Stimulated activated naive CD8-positive, alpha-beta T cell treated with anti-CD3 and anti-CD28 coated beads, Interleukin-15, amount 100 ng/mL, for 72 hours (primary cell): ENCODE measurements at regions not wholly inside any gene's neighbourhood (a gene's known extent, or its start where the extent isn't known, plus 50 kb on each side); places are given as distances from the start of the nearest gene placed in this dataset.
A peak's percentile ranks its signal among the peaks of the same experiment; 100 is the strongest.

Experiments
- ATAC-seq: fragments of 150-1000 bp; cut with Tn5 transposase; 2 replicates; pipeline ENCODE4 v1.10.0; 2021; ENCODE audit warnings: mild to moderate bottlenecking, moderate library complexity
- DNase-seq, 2 donors: peaks; one replicate each; pipeline ENCODE4 v3.0.0; 2021 to 2022
- H3K27ac Mint-ChIP-seq, 2 donors: one replicate each; pipeline ENCODE4 v1.8.0; 2022; ENCODE audit warnings: mild to moderate bottlenecking in 2 of 2, mixed read lengths in 2 of 2, moderate library complexity in 2 of 2
- H3K27me3 Mint-ChIP-seq: one replicate; pipeline ENCODE4 v1.8.0; 2022; ENCODE audit warnings: mixed read lengths
- H3K4me1 Mint-ChIP-seq: one replicate; pipeline ENCODE4 v1.8.0; 2022; ENCODE audit warnings: mild to moderate bottlenecking, mixed read lengths
- H3K4me3 Mint-ChIP-seq, 2 donors: one replicate each; pipeline ENCODE4 v1.8.0; 2022; ENCODE audit warnings: mild to moderate bottlenecking in 2 of 2, mixed read lengths in 2 of 2, moderate library complexity in 1 of 2
- H3K9me3 Mint-ChIP-seq, 2 donors: one replicate each; pipeline ENCODE4 v1.8.0; 2022; ENCODE audit warnings: mixed read lengths in 2 of 2

DNA sequence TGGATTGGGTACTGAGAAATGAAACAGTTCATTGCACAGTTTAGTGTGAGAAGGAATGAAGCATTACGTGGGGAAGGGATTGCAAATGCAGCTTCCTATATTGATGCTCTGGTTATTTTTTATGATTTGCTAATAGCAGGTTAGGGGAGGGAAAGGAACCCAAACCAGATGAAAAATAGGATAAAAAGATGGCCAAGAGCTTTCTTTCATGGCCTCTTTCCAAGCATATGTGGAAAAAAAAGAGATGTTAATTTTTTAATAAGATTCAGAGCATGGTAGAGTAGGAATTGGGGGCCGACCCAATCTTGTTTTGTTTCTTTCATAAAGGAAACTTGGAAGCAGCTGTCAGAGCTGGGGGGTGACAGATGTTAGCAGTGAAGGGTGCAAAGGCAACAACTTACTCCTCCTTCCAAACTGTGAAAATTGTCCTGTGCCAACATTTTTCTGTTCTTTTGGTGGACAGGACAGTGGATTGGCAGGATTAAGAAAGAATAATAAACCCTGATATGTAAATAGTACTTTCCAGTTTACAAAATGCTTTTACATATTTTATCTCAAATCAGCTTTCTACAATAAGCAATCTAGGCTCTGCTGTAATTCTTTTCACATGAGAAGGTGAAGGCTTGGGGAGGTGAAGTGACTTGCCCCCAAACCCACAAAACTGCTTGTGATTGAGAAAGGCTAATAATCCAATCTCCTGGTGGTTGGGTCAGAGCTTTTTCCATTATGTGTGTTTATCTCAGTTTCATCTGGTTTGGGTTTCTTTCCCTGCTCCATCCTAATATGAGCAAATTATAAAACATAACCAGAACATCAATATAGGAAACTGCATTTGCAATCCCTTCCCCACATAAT is 270.1 kb downstream of the ETAA1 start:
- DNase-seq = no peak
- H3K27ac Mint-ChIP-seq = no peak overlapping the region
- H3K4me1 Mint-ChIP-seq = no peaks in the 10 kb centered on the region
- ATAC-seq = no peak
- H3K4me3 Mint-ChIP-seq = no peak overlapping the region
- H3K27me3 Mint-ChIP-seq = no peaks in the 10 kb centered on the region
- no peaks in the 10 kb centered on the region for H3K9me3 Mint-ChIP-seq

DNA sequence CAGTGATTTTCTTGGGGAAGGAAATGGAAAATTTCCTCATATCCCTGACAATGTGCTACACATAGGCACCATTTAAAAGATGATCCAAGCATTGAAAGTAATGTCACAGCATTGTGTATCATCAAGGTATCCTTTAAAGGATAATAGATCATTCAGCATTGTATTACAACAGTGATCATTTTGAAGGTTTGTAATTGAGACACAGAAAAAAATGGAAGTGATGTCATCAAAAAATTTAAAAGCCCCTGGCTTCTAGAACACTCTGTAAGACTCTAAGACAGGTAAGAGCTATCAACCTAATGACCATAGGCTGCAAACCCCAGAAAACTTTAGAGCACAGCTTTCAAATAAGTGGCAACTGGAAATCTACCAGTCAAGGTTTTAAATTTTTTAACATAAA is 271.4 kb downstream of the ETAA1 start:
- H3K9me3 Mint-ChIP-seq = no peaks in the 10 kb centered on the region

DNA sequence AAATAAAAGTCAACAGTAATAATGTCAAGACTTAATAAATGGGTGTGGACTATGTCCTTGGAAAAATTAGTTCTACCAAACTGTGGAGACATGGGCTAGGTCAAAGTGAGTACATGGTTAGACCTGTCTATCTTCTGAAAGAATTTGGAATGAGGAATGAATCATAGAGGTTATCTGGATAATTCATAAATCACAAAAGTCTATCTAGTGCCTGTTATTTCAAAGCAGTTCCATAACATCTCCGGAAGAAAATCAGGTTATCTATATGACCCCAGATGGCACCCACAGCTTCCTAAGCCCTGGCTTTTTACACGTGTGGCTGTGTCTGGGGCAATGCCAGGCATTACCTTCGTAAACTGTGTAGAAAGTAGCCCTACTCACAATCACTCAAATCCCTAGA is 272.0 kb downstream of the ETAA1 start:
- H3K27me3 Mint-ChIP-seq = no peaks in the 10 kb centered on the region
- H3K9me3 Mint-ChIP-seq = no peaks in the 10 kb centered on the region
- H3K27ac Mint-ChIP-seq = no peak overlapping the region
- no peak overlapping the region for H3K4me3 Mint-ChIP-seq
- DNase-seq (no peak), ATAC-seq (no peak)
- H3K4me1 Mint-ChIP-seq = no peaks in the 10 kb centered on the region

More for the DNA sequence above, 271.4 kb downstream of the ETAA1 start:
- Mint-ChIP-seq H3K4me1 (no peaks in the 10 kb centered on the region), H3K27me3 (no peaks in the 10 kb centered on the region), H3K27ac (no peak overlapping the region), H3K4me3 (no peak overlapping the region)
- DNase-seq (no peak), ATAC-seq (no peak)

DNA sequence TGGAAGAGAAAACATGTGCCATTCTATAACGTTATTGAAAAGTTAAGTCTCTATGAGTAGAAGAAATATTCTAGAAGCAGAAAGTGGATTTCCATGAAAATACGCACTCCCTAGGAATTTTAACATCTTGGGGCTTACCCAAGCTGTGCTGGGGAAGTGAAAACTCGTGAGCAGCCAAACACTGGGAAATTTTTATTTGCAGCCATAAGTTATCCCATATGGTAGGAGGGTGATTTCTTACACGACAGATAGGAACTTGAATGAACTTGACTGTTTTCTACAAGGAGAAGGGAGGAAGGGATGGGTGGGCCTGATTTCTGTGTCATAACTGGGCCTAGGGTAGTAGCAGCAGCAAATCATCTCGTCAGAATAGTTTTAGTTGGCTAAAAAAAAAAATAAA is 272.6 kb downstream of the ETAA1 start:
- no peak for DNase-seq
- no peaks in the 10 kb centered on the region for H3K27me3 Mint-ChIP-seq
- H3K4me1 Mint-ChIP-seq = no peaks in the 10 kb centered on the region
- no peak for ATAC-seq
- H3K9me3 Mint-ChIP-seq = no peaks in the 10 kb centered on the region
- H3K4me3 Mint-ChIP-seq = no peak overlapping the region
- H3K27ac Mint-ChIP-seq = no peak overlapping the region

DNA sequence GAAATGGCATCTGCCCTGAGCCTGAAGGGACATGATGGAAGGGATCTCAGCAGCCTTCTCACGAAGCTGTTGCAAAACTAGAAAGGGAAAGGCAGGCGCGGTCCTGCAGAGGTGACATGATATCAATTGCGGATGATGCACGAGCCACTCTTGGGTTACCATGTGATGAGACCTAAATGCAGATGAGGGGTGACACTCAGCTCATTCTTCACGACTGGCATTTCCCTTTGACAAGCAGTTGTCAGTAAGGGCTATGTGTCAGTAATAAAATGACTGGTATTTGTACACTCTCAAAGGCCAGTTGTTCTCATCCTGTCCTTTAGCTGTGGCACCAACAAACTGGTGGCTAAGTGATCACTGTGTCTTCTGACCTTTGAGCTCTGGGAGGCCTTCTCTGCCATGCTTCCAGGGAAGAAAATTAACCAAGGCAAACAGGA is 273.6 kb downstream of the ETAA1 start:
- no peak for ATAC-seq
- DNase-seq = no peak
- H3K4me1 Mint-ChIP-seq = no peaks in the 10 kb centered on the region
- H3K27ac Mint-ChIP-seq = no peak overlapping the region
- no peaks in the 10 kb centered on the region for H3K9me3 Mint-ChIP-seq
- H3K27me3 Mint-ChIP-seq = no peaks in the 10 kb centered on the region
- H3K4me3 Mint-ChIP-seq = no peak overlapping the region

DNA sequence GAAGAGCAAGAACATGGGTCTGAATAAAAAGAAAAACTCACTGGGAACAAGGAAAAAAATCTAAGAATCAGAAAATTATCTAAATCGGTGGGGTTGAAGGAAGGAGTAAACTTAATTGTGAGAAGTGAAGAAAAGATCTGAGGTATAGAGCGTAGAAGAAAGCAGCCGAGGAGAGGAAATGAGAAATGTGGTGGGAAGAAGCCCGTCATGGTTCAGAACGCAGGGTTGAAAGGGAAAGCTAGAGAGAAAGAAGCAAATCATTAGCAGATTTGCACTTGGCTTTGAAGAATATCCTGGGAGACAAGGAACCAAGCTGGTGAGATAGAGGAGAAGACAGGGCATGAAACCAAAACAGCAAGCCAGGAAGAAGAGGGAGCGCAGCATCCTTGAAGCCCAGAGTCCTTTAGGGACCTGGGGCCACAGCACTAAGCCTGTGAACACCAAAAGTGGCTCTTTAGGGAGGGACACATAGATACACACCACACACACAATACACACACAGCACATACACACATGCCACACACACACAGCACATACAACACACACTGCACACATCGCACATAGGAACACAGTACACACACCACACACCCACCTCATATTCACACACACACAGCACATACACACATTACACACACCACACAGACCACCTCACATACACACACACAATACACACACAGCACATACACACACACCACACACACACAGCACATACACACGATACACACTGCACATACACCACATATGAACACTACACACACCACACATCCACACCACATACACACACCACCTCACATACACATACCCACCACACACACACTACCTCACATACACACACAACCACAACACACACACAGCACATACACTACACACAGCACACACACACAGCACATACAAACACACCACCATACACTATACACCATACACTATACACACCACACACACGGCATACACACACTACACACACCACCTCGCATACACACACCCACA is 274.6 kb downstream of the ETAA1 start:
- Mint-ChIP-seq H3K27me3 (no peaks in the 10 kb centered on the region), H3K4me3 (no peak overlapping the region), H3K9me3 (no peaks in the 10 kb centered on the region), H3K4me1 (no peaks in the 10 kb centered on the region), H3K27ac (no peak overlapping the region)
- peak; percentile 20 for ATAC-seq
- no peak for DNase-seq

DNA sequence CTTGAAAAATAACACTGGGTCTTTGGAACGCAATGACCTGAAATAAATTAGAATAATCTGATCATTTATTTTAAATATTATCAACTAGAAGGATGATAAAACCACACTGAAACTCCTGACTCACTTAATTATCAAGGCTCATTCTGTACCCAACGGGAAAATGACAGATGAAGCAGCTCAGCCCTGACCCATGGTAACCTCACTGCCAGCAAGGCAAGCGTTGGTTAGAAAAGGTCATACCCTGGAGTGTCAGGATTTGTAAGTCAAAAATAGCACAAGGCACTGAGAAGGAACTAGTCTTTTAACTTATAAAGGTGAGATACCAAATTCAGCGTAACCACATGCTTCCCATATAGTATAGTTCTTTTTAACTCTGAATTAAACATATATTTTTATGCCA is 277.5 kb downstream of the ETAA1 start:
- DNase-seq (no peak), ATAC-seq (no peak)
- no peaks in the 10 kb centered on the region for H3K4me1 Mint-ChIP-seq
- H3K4me3 Mint-ChIP-seq = no peak overlapping the region
- H3K9me3 Mint-ChIP-seq = peaks cover 0 to 5% of the 10 kb centered on the region in 2 donors
- no peaks in the 10 kb centered on the region for H3K27me3 Mint-ChIP-seq
- no peak overlapping the region for H3K27ac Mint-ChIP-seq

DNA sequence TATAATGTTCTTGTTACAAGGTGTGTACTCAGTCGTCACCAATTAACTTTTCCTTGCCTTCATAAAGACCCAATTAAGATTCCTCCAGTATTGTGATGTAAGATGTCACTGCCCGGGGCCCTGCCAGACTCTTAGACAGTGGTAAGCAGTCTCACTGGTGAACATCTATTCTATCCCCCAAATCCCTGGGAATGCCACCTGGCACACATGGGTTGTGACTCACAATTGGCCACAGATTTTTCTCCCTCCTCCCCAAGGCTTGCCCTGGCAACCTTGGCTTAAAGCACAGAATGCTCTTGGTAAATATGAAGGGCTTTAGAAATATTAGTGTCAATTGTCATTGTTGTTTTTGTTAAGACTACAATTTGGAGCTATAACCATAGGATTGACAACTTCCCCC is 287.9 kb downstream of the ETAA1 start:
- DNase-seq (no peak), ATAC-seq (no peak)
- Mint-ChIP-seq H3K9me3 (peaks cover 0 to 7% of the 10 kb centered on the region in 2 donors), H3K4me3 (no peak overlapping the region), H3K27ac (no peak overlapping the region), H3K27me3 (no peaks in the 10 kb centered on the region), H3K4me1 (no peaks in the 10 kb centered on the region)

DNA sequence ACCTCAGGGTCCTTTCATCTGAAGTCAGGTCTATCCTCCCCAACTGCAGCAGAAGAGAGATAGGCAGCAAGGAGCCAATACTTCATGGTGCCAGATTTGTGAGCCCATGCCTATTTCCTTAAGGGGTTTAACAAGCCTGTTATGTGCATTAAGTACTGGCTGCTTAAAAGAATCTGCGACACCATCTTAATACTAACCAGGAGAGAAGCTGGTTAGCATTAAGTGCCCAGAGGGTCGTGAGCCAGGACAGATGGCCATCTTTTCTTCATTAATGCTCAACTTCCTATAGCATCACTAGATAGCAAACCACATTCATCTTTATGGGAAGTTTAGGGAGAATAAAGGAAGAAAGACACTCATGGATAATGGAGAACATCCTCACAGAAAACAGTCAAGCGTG is 289.1 kb downstream of the ETAA1 start:
- ATAC-seq = no peak

DNA sequence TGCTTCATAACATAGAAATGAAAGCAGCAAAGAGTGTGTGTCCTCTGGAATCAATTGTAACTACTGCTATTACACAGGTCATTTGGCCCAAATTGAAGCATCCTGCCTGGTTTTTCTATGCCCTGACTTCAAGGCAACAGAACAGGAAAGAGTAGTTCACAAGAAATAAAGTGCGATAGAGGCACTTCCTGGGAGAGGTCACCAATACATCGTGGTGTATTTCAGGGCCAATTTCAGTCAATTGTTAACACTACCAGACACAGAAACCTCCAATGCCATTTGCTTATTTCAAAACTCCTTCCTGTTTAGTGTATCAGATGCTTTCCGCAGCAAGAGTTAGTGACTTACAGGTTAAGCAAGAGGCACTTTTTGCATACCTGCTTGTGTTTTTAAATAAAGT is 292.1 kb downstream of the ETAA1 start:
- Mint-ChIP-seq H3K27ac (no peak overlapping the region), H3K4me1 (no peaks in the 10 kb centered on the region), H3K4me3 (no peak overlapping the region), H3K27me3 (peaks cover 22% of the 10 kb centered on the region), H3K9me3 (no peaks in the 10 kb centered on the region)
- DNase-seq (no peak), ATAC-seq (no peak)

More for the DNA sequence above, 289.1 kb downstream of the ETAA1 start:
- Mint-ChIP-seq H3K27ac (no peak overlapping the region), H3K27me3 (no peaks in the 10 kb centered on the region), H3K4me1 (no peaks in the 10 kb centered on the region), H3K4me3 (no peak overlapping the region), H3K9me3 (peaks cover 0 to 6% of the 10 kb centered on the region in 2 donors)
- DNase-seq = no peak

DNA sequence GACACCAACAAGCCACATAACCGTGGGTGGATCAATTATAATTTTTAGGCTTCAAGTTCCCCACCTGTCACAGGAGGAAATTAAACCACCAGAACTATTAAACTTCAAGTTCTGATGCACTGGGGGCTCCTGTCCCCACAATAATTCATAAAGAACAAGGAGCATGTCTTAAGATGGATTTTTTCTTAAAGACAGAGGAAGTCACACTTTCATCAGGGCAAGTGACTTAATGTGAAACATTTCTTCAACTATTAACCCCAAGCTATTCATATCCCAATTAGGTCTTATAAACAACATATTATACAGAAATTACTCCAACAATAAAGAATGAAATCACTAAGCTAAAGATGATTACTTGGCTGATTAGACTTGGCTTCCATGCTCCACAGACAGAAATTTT is 292.5 kb downstream of the ETAA1 start:
- peaks cover 27% of the 10 kb centered on the region for H3K27me3 Mint-ChIP-seq
- DNase-seq (no peak), ATAC-seq (no peak)
- no peak overlapping the region for H3K4me3 Mint-ChIP-seq
- H3K9me3 Mint-ChIP-seq = no peaks in the 10 kb centered on the region
- peaks cover 2% of the 10 kb centered on the region for H3K4me1 Mint-ChIP-seq
- H3K27ac Mint-ChIP-seq = no peak overlapping the region

DNA sequence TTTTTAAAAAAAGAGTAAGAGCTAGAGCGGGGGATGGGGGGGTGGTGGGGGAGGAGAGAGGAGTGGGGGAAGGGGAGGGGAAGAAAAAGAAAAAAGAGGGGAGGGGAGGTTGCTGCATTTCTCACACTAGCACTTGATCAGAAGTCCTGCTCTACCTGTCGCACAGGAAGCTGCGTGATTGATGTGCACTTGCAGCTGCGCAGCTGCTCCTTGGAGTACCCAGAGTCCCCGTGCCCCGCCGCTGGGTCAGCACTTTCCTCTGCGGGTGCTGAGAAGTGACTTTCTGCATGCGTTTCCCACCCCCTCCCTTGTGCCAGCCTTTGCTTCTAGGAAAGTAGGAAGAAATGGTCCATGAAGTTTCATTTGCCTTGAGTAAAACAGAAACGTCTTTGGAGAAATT is 297.3 kb downstream of the ETAA1 start:
- Mint-ChIP-seq H3K9me3 (no peaks in the 10 kb centered on the region), H3K27ac (no peak overlapping the region), H3K4me1 (peaks cover 5% of the 10 kb centered on the region), H3K27me3 (peaks cover 31% of the 10 kb centered on the region), H3K4me3 (no peak overlapping the region)
- ATAC-seq (no peak), DNase-seq (no peak)

DNA sequence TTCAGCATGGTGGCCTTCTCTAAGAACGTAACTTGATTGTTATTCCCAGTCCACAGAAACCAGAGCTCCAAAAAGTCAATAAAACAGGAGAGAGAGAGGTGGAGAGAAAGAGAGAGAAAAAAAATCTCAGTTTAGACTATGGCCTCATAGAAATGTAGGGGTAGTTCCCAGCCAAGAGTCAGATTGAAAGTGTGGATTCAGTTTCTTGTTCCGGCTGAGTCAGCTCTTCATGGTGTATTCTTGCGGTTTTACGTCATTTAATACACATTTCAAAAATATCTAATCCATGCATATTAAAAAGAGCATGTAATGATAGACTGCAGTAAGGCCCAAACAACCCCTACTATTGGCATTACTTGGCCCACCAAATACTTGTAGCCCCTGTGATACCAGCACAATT is 303.9 kb downstream of the ETAA1 start:
- DNase-seq (no peak), ATAC-seq (no peak)
- no peaks in the 10 kb centered on the region for H3K4me1 Mint-ChIP-seq
- no peak overlapping the region for H3K27ac Mint-ChIP-seq
- peaks cover 5 to 7% of the 10 kb centered on the region in 2 donors for H3K9me3 Mint-ChIP-seq
- no peaks in the 10 kb centered on the region for H3K27me3 Mint-ChIP-seq
- H3K4me3 Mint-ChIP-seq = no peak overlapping the region

DNA sequence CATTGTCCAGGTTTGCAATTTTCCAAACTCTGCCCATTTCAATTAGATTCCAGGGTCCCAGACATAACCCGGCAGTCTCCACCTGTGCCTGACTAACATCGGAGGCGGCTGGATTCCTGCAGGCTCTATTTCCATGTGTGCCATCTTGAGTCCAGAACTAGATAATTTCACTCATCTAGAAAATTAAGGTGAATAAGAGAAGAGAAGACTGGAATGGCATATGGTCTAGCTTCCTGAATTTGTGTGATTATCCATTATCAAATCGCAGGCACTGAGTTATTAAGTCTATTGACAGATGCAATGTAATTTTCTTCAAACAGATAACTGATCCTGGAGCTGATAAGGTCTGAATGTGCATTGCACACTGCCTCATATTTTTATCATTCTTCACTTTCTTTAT is 305.2 kb downstream of the ETAA1 start:
- Mint-ChIP-seq H3K4me3 (no peak overlapping the region), H3K4me1 (no peaks in the 10 kb centered on the region), H3K9me3 (peaks cover 7 to 14% of the 10 kb centered on the region in 2 donors), H3K27me3 (no peaks in the 10 kb centered on the region), H3K27ac (no peak overlapping the region)
- no peak for ATAC-seq
- no peak for DNase-seq

DNA sequence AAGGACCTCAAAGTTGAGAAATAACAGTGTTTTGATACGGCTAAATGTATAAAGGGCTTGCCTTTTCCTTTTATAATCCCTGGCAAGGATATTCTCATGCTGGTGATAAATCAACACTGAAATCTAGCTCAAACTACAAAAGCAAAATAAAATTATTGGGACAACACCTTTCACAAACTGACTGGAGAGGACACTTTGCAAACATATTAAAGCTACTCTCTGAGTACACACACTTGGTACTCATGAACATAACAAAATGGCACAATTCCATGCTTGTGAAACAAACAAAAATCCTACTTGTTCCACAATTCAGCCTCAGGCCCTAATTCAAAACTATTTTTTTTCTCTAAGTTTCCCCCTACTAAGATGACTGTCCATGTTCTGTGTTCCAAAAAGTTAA is 305.8 kb downstream of the ETAA1 start:
- Mint-ChIP-seq H3K9me3 (peaks cover 7 to 14% of the 10 kb centered on the region in 2 donors), H3K27ac (no peak overlapping the region), H3K4me1 (no peaks in the 10 kb centered on the region), H3K27me3 (no peaks in the 10 kb centered on the region), H3K4me3 (no peak overlapping the region)
- no peak for ATAC-seq
- no peak for DNase-seq

DNA sequence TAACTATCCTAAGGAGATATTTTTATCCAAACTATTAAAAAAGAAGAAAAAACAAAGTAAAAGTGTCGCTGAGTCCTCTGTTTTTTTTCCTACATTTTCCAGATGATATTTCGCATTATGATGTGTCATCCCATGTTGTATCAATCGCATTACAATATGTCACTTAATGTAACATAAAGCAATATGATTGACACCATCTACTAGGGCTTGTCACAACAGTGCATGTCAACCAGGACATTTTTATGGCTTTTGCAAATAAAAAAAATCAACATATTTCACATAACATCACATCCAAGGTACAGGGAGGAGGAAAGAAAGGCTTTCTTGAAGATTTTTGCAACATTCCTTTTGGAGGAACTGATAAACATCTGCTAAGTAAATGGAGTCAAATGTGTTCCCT is 308.9 kb downstream of the ETAA1 start:
- Mint-ChIP-seq H3K27ac (no peak overlapping the region), H3K9me3 (peaks cover 0 to 9% of the 10 kb centered on the region in 2 donors), H3K4me1 (no peaks in the 10 kb centered on the region), H3K27me3 (no peaks in the 10 kb centered on the region), H3K4me3 (no peak overlapping the region)
- no peak for DNase-seq
- ATAC-seq = no peak
